ENCODE measurements at regions not wholly inside any gene's neighbourhood (a gene's known extent, or its start where the extent isn't known, plus 50 kb on each side); places are given as distances from the start of the nearest gene placed in this dataset.
"Not testable (repeated sequence)": the region's sequence is repeated elsewhere in the genome, so short reads cannot be mapped to it uniquely, and the experiment has no call there.

GRCh38 chr12:107216411-107216810 is 123.1 kb upstream of the CRY1 start:
- H3K9me2 ChIP-seq (ENCODE audit: insufficient read depth, low read length); POLR2A ChIA-PET; H3K4me3 ChIP-seq (ENCODE audit: low read depth, low read length, poor library complexity, severe bottlenecking); H2AFZ ChIP-seq (ENCODE audit: low read length); DNase-seq (ENCODE audit: low spot score); CTCF ChIA-PET (ENCODE audit: unreplicated experiment); H4K20me1 ChIP-seq (ENCODE audit: insufficient read depth, low read length); BruUV-seq (replicated peaks); H3K4me2 ChIP-seq (ENCODE audit: low read length); H3K79me2 ChIP-seq (ENCODE audit: insufficient read depth, low read depth, low read length); intact Hi-C loops (cut with micrococcal nuclease; ENCODE audit: unreplicated experiment); H3K27ac ChIP-seq (ENCODE audit: low read depth, low read length, poor library complexity, severe bottlenecking); H3K4me1 ChIP-seq (ENCODE audit: insufficient read depth, low read length, poor library complexity, severe bottlenecking); H3K36me3 ChIP-seq (ENCODE audit: insufficient read depth, low read length); H3K9me3 ChIP-seq (ENCODE audit: low read length): not testable (repeated sequence)

GRCh38 chr12:107219301-107219700 is 126.0 kb upstream of the CRY1 start:
- ChIA-PET CTCF (ENCODE audit: unreplicated experiment) (no interaction called here), POLR2A (no interaction called here)
- BruUV-seq (replicated peaks) = no TSS peak
- DNase-seq (ENCODE audit: low spot score) = no peak
- no peaks in the 10 kb centered on the region for H3K36me3 ChIP-seq (ENCODE audit: insufficient read depth, low read length)
- no peak overlapping the region for H3K27ac ChIP-seq (ENCODE audit: low read depth, low read length, poor library complexity, severe bottlenecking)
- H3K9me3 ChIP-seq (ENCODE audit: low read length) = no peaks in the 10 kb centered on the region
- no peak for TF ChIP-seq EZH2phosphoT487 (IDR thresholded peaks at IDR 0.05; ENCODE audit: borderline replicate concordance, low read depth, low read length)
- TF ChIP-seq, protein P1, sequence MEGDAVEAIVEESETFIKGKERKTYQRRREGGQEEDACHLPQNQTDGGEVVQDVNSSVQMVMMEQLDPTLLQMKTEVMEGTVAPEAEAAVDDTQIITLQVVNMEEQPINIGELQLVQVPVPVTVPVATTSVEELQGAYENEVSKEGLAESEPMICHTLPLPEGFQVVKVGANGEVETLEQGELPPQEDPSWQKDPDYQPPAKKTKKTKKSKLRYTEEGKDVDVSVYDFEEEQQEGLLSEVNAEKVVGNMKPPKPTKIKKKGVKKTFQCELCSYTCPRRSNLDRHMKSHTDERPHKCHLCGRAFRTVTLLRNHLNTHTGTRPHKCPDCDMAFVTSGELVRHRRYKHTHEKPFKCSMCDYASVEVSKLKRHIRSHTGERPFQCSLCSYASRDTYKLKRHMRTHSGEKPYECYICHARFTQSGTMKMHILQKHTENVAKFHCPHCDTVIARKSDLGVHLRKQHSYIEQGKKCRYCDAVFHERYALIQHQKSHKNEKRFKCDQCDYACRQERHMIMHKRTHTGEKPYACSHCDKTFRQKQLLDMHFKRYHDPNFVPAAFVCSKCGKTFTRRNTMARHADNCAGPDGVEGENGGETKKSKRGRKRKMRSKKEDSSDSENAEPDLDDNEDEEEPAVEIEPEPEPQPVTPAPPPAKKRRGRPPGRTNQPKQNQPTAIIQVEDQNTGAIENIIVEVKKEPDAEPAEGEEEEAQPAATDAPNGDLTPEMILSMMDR (conservative IDR thresholded peaks at IDR 0.05; ENCODE audit: low read length) = no peak
- H3K9me2 ChIP-seq (ENCODE audit: insufficient read depth, low read length) = no peaks in the 10 kb centered on the region
- no peak overlapping the region for H2AFZ ChIP-seq (ENCODE audit: low read length)
- H3K4me3 ChIP-seq (ENCODE audit: low read depth, low read length, poor library complexity, severe bottlenecking) = no peak overlapping the region
- H3K4me2 ChIP-seq (ENCODE audit: low read length) = no peak overlapping the region
- H4K20me1 ChIP-seq (ENCODE audit: insufficient read depth, low read length) = no peaks in the 10 kb centered on the region
- H3K4me1 ChIP-seq (ENCODE audit: insufficient read depth, low read length, poor library complexity, severe bottlenecking) = no peaks in the 10 kb centered on the region
- intact Hi-C loops (cut with micrococcal nuclease; ENCODE audit: unreplicated experiment) = no loop called here
- H3K79me2 ChIP-seq (ENCODE audit: insufficient read depth, low read depth, low read length) = no peaks in the 10 kb centered on the region

GRCh38 chr12:107221913-107222312 is 128.6 kb upstream of the CRY1 start:
- no TSS peak for BruUV-seq (replicated peaks)
- no peaks in the 10 kb centered on the region for H3K9me2 ChIP-seq (ENCODE audit: insufficient read depth, low read length)
- TF ChIP-seq, protein P1 (conservative IDR thresholded peaks at IDR 0.05; ENCODE audit: low read length) = no peak
- no peak for TF ChIP-seq EZH2phosphoT487 (IDR thresholded peaks at IDR 0.05; ENCODE audit: borderline replicate concordance, low read depth, low read length)
- H2AFZ ChIP-seq (ENCODE audit: low read length) = no peak overlapping the region
- intact Hi-C loops (cut with micrococcal nuclease; ENCODE audit: unreplicated experiment) = no loop called here
- H3K27ac ChIP-seq (ENCODE audit: low read depth, low read length, poor library complexity, severe bottlenecking) = no peak overlapping the region
- no peaks in the 10 kb centered on the region for H3K79me2 ChIP-seq (ENCODE audit: insufficient read depth, low read depth, low read length)
- H3K4me2 ChIP-seq (ENCODE audit: low read length) = no peak overlapping the region
- no peaks in the 10 kb centered on the region for H3K4me1 ChIP-seq (ENCODE audit: insufficient read depth, low read length, poor library complexity, severe bottlenecking)
- ChIA-PET POLR2A (no interaction called here), CTCF (ENCODE audit: unreplicated experiment) (no interaction called here)
- H3K36me3 ChIP-seq (ENCODE audit: insufficient read depth, low read length) = no peaks in the 10 kb centered on the region
- H3K9me3 ChIP-seq (ENCODE audit: low read length) = no peaks in the 10 kb centered on the region
- H3K4me3 ChIP-seq (ENCODE audit: low read depth, low read length, poor library complexity, severe bottlenecking) = no peak overlapping the region
- no peaks in the 10 kb centered on the region for H4K20me1 ChIP-seq (ENCODE audit: insufficient read depth, low read length)
- DNase-seq (ENCODE audit: low spot score) = no peak
